NCI-H187 treated with DMSO at 0.1 percent for 48 hours (cell line): ENCODE measurements at regions not wholly inside any gene's neighbourhood (a gene's known extent, or its start where the extent isn't known, plus 50 kb on each side); places are given as distances from the start of the nearest gene placed in this dataset.

Experiments used
- DNase-seq: peaks from one replicate; lab custom pipeline; 2025; lab: John Stamatoyannopoulos, UW

DNA sequence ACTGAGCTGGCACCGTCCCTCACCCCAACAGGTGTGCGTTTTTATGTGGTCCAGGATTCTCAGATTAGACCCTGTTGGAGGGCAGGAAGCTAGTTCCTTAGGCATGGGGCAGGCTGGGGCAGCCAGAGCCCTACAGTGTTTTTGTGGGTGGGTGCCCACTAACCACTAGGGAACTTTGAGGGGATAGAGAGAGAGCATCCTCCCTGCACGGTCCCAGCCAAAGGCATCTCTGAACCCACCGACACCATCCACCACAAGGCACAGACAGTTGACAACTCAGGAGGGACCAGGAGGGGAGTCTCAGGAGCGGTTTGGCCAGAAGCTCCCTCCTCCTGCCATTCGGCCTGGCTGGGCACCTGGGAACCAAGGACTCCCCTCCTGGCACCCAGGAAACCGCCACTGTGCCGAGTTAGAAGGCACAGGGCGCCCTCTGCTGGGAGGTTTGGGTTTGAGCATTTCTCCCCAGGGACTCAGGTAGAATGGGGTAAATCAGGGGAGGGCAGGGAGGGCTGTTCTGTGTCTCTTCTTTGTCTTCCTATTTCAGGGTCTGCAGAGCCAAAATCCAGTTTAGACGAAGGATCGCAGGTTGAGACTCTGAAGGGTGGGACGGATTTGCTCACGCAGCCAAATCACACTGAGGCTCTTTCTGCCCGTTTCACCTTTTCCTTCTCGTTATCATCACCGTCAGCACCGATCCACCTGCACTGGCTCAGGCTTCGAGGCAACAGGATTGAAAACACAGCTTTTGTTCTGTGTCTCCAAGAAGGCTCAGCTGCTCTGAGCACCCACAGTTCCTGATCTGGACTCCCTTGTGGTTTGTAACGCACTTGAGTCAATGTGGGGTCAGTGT, 84.8 kb upstream of the COL13A1 start:
- DNase-seq, result no peak

DNA sequence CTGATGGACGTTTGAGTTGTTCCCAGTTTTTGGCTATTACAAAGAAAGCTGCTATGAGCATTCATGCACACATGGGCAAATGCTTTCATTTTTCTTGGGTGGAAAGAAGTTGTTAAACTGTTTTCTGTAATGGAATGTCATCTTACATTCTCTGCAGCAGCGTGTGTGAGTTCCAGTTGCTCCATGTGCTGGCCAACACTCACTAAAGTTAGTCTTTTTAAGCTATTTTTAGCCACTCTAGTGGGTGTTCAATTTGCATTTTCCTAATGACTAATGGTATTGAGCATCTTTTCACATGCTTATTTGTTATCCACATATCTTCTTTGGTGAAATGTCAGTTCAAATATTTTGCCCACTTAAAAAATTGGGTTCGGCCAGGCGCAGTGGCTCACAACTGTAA, 82.8 kb upstream of the COL13A1 start:
- no peak for DNase-seq

DNA sequence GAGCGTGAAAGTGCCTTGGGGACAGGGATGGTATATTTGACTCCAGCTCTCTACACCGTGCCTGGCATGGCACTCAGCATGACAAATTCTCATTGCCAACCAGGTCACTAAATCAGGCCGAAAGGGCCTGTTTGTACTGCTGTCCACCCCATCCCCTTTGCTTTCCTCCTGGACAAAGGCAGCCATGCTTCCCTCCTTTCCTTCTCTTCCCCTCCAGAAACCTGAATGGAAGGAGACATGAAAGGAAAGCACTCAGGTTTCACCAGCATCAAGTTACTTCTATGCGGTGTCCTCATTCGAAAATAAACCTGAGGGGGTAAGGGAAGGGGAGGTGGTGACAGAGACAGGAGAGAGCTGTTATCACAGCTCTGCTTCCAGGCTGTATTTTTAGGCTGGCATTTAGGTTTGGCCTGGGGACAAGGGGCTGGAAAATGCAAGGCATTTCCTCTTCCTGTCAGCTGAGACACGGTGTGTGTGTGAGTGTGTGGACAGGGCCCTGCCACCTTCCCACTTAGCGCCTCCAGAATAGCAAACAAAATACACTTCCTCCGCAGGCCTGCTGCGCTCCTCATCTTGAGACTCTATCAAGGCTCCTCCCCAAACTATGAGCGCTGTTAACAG, 79.9 kb upstream of the COL13A1 start:
- peak; percentile 18 for DNase-seq

GRCh38 chr10:69723653-69724052, 78.1 kb upstream of the COL13A1 start:
- DNase-seq, result no peak

DNA sequence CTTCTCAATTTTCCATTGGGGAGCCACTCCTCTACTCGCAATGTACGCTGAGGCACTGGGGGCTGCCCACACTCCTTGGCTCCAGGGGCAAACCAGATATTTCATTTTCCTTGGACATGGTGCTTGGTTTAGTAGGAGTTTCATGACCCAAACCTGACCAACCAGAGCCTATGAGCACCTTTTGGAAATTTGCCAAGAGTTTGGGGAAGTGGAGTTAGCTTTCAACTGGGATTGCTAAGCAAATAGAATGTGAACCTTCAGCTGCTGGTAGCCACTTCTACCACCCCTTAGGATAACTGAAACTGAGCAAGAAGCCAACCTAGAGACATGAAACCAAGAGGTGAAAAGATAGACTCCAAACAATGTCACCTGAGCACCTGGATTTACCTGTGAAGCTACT, 74.9 kb upstream of the COL13A1 start:
- DNase-seq, result no peak

DNA sequence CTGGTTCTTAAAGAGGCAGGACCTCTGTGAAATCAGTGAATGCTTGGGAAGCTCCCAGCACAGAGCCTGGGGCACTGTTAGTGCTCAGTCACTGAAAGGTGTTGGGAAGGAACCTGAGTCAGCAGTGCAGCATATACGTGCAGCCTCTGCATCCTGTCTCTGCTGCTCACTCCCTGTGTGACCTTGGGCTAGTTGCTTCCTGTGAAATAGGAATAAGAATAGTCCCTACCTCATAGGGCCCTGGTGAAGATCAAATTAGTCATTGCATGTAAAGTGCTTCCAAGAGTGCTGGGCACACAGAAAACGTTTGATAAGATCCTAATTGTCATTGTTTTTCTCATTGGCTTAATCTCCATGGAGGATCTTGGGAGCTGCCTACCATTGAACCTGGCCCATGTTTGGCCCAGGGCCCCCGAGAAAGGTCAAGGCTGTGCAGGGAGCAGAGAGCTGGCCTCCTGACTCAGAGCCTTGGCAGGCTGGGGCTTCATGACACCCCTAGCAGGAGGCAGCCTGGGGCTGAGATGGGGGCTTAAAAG, 73.3 kb upstream of the COL13A1 start:
- DNase-seq, result no peak

GRCh38 chr10:69729326-69730048, 72.2 kb upstream of the COL13A1 start:
- DNase-seq, result no peak

DNA sequence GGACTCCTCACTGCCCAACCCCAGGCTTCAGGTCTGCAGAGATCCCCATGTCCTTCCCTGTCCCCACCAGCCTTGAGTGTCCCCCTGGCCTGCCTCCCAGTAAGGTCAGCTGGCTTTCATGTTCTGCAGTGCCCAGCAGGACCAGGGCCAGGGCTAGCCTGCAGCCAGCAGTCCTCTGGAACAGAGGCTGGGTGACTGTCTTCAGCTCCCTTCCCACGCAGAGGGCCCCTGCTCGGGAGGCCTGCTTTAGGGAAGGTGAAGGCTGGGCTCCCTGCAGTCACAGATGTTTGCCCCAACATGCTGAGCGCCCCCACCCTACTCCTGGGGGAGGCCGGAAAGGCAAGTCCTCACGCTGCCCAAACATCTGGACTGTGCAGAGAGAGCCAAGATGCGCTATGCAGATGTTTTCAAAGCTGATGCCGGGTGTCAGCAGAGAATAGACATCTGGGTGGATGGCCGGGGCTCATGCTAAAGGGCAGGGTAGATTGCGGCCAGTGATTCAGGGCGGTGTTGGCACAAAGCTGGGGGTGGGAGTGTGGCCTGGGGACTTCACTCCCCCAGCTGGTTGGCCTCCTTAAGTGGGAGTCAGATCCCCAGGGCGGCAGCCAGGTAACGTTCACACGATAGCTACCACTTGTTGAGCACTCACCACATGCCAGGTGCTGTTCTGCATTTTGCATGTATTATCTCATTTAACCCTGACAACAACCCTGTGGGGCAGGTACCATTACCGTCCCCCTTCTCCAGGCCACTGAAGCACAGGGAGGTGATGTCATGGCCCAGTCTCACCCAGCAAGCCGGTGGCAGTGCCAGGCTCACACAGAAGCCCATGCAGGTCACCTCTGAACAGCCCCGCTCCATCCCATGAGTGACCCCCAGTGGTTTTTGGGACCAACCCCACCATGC, 71.2 kb upstream of the COL13A1 start:
- DNase-seq, result no peak

- DNase-seq, result no peak
Measured at GRCh38 chr10:69731184-69731583, 70.5 kb upstream of the COL13A1 start.

DNA sequence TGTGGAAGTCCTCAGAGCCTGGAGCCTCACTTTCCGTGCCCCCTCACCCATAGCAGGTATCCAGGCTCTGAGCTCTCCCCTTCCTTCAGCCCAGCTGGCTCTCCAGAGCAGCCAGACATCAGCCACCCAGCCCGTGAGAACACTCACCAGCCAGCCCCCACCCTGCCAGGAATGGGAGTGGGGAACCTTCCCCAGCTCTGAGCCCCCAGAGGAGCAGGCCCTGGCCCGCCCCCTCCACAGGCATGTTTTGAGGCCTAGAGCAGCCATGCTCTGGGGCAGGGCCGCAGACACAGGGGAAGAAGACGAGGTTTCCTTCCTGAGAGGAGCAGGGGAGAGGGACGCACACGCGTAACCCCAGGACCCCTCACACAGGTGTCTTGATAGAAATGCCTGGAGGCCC, 70.0 kb upstream of the COL13A1 start:
- no peak for DNase-seq

GRCh38 chr10:69732147-69732825, 69.4 kb upstream of the COL13A1 start:
- DNase-seq, result no peak

- no peak for DNase-seq
Measured at GRCh38 chr10:69732826-69733150, 68.9 kb upstream of the COL13A1 start.

DNA sequence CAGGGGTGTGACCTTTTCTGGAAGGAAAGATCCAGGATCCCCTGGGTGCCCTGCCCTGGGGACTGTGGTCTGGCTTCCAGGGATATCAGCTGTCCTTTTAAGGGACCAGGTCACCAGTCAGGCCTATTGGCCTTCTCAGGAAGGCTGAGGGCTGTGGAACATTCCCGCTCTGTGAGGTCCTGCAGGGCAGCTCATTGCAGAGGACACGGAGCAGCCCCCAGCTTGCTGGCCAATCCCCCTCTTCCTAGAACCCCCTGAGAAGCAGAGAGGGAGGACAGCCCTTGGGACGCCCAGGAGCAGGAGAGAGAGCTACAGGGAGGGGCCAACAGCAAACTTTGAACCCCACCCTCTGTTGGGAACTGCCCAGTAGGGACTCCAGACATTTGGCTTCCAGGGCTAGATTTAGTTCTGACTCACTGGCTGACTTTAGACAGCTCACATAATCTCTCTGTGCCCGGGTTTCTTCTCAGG, 67.9 kb upstream of the COL13A1 start:
- DNase-seq, result no peak

DNA sequence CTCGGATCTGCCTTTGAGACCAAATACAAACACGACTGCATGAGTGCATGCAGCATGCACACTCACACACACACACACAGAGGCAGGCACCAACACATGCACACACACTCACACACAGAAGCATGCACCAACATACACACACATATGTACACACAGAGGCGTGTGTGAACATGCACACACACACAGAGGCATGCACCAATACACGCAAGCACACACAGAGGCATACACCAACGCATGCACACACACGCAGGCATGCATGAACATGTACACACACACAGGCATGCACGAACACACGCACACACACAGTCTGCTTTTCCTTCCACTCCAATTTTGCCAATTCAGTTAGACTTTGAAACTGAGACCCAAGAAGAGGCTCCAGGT, 67.3 kb upstream of the COL13A1 start:
- no peak for DNase-seq

GRCh38 chr10:69734797-69735468, 66.8 kb upstream of the COL13A1 start:
- no peak for DNase-seq

- no peak for DNase-seq
Measured at GRCh38 chr10:69736886-69737641, 64.6 kb upstream of the COL13A1 start.

- DNase-seq, result no peak
Measured at GRCh38 chr10:69738071-69738470, 63.6 kb upstream of the COL13A1 start.

DNA sequence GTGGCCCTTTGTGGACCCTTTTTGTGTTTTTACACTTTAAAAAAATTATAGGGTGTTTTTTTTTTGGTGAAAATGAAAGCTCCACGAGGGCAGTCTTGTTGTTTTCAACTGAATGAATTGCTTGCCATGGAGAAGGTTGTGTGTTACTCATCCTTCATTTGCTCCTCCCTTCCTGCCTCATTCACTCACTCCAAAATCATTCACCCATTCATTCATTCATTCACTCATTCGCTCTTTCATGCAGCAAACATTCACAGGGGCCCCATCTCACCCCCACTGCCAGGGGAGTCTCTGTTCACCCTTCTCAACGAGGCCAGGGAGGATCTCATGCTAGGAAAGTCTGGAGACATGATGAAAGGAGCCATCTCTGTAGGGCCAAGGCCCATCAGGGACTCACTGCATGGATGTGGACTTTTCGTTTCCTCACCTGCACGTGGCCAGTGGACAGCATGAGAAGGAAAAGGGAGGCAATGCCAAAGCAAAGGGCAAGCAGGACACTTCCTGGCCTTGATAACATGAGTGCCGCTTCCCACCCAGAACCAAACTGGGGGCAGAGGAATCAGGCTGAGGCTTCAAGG, 62.8 kb upstream of the COL13A1 start:
- DNase-seq, result no peak

GRCh38 chr10:69739634-69740033, 62.1 kb upstream of the COL13A1 start:
- no peak for DNase-seq
